Right lobe of liver (tissue), 4 donors: ENCODE measurements at regions not wholly inside any gene's neighbourhood (a gene's known extent, or its start where the extent isn't known, plus 50 kb on each side); places are given as distances from the start of the nearest gene placed in this dataset.

Source experiments
- CTCF ChIP-seq, 4 donors: fragments of 200-600 bp in 3 of 4; fragments of 450-650 bp in 1 of 4; IDR thresholded peaks; one replicate each; pipeline versions ENCODE4 v1.5.1 to v1.8.0; 2016 to 2022; ENCODE audit warnings: antibody characterized with exemption in 4 of 4, mild to moderate bottlenecking in 2 of 4
- POLR2A ChIP-seq: fragments of 450-650 bp; IDR thresholded peaks from one replicate; pipeline ENCODE4 v1.6.1; 2017; ENCODE audit warnings: antibody characterized with exemption, mild to moderate bottlenecking
- donor health status: DM: no; HTN: no; CAD: no.
- donor health status: DM: no; HTN: no; CAD: no.
- donor health status: DM: no; HTN: yes; CAD: no.

- peak; percentile 79 to 91 (median 86) for TF ChIP-seq CTCF (IDR thresholded peaks at IDR 0.05)
- no peak for TF ChIP-seq POLR2A
These were observed 150.1 kb upstream of the UBASH3B start for GRCh38 chr11:122505304-122506006.
